LNCAP (cell line): ENCODE measurements at regions not wholly inside any gene's neighbourhood (a gene's known extent, or its start where the extent isn't known, plus 50 kb on each side); places are given as distances from the start of the nearest gene placed in this dataset.

Experiments
- CTCF ChIP-seq: fragments of 450-650 bp; IDR thresholded peaks from 2 replicates; pipeline ENCODE4 v1.5.1; 2017; ENCODE audit warnings: mild to moderate bottlenecking

- TF ChIP-seq CTCF: peak; percentile 70
Measured at GRCh38 chr13:89695343-89696257, 1651.9 kb upstream of the MIR17HG start.

GRCh38 chr13:89701913-89702312, 1645.6 kb upstream of the MIR17HG start:
- no peak for TF ChIP-seq CTCF

GRCh38 chr13:89704040-89704439, 1643.4 kb upstream of the MIR17HG start:
- no peak for TF ChIP-seq CTCF

GRCh38 chr13:89708013-89708412, 1639.5 kb upstream of the MIR17HG start:
- no peak for TF ChIP-seq CTCF

GRCh38 chr13:89721216-89721615, 1626.3 kb upstream of the MIR17HG start:
- no peak for TF ChIP-seq CTCF

- no peak for TF ChIP-seq CTCF
Measured at GRCh38 chr13:89726690-89727435, 1620.6 kb upstream of the MIR17HG start.

- TF ChIP-seq CTCF: no peak
Measured at GRCh38 chr13:89733829-89734228, 1613.7 kb upstream of the MIR17HG start.
